ENCODE measurements at regions not wholly inside any gene's neighbourhood (a gene's known extent, or its start where the extent isn't known, plus 50 kb on each side); places are given as distances from the start of the nearest gene placed in this dataset.

DNA sequence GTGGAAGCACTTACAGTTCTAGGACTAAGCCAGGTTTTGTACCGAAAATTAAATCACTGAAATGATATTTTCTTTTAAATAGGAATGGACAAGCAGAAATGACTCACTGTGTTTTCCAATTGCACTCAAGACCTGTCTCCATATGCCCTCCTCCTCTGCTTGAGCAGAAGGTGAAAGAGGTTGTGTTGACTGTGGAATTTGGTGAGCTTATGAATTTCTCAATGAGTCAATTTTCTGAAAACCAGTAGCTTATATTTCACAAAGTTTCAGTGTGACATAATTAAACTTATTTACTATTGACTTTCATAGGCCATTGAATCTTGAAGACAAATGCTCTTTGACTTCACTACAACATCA is 249.9 kb downstream of the NPR3 start:
- Histone ChIP-seq H3K9me3 (ENCODE audit: low read depth) (no peaks in the 10 kb centered on the region), H3K27ac (no peak overlapping the region), H3K27me3 (no peaks in the 10 kb centered on the region), H3K36me3 (no peaks in the 10 kb centered on the region), H3K4me1 (ENCODE audit: low read depth) (no peaks in the 10 kb centered on the region), H3K4me3 (no peak overlapping the region)
- DNase-seq (ENCODE audit: low read depth in 1 of 2, low spot score in 1 of 2), result no peak
- TF ChIP-seq, protein P1, sequence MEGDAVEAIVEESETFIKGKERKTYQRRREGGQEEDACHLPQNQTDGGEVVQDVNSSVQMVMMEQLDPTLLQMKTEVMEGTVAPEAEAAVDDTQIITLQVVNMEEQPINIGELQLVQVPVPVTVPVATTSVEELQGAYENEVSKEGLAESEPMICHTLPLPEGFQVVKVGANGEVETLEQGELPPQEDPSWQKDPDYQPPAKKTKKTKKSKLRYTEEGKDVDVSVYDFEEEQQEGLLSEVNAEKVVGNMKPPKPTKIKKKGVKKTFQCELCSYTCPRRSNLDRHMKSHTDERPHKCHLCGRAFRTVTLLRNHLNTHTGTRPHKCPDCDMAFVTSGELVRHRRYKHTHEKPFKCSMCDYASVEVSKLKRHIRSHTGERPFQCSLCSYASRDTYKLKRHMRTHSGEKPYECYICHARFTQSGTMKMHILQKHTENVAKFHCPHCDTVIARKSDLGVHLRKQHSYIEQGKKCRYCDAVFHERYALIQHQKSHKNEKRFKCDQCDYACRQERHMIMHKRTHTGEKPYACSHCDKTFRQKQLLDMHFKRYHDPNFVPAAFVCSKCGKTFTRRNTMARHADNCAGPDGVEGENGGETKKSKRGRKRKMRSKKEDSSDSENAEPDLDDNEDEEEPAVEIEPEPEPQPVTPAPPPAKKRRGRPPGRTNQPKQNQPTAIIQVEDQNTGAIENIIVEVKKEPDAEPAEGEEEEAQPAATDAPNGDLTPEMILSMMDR (IDR thresholded peaks at IDR 0.05; ENCODE audit: low read depth, low read length), result no peak

DNA sequence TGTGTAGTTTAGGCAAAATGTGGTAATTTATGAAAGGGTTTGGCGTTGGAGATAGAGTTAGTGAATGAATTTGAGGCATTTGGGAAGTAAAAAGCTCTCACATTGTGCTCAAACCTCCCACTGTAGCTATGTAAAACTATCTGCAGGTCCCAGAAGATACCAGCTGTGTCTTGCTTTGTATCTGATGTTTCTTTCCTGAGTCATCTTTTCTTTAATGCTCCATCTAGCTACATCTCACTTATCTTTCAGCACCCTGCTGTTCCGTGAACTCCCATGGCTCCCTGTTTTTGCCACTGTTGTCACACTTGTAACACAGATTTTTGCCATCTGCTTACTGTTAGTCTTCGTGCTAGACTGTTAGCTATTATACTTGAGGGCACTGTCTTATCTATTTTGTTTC is 253.1 kb downstream of the NPR3 start:
- H3K27me3 ChIP-seq, result no peaks in the 10 kb centered on the region
- no peak for DNase-seq (ENCODE audit: low read depth in 1 of 2, low spot score in 1 of 2)
- no peak overlapping the region for H3K27ac ChIP-seq
- H3K9me3 ChIP-seq (ENCODE audit: low read depth), result no peaks in the 10 kb centered on the region
- H3K4me1 ChIP-seq (ENCODE audit: low read depth), result no peaks in the 10 kb centered on the region
- TF ChIP-seq, protein P1 (IDR thresholded peaks at IDR 0.05; ENCODE audit: low read depth, low read length), result no peak
- H3K4me3 ChIP-seq, result no peak overlapping the region
- H3K36me3 ChIP-seq, result no peaks in the 10 kb centered on the region

- H3K4me3 ChIP-seq, result no peak overlapping the region
- no peaks in the 10 kb centered on the region for H3K9me3 ChIP-seq (ENCODE audit: low read depth)
- H3K27ac ChIP-seq, result no peak overlapping the region
Observed at GRCh38 chr5:32973646-32974045, 262.5 kb downstream of the NPR3 start.

DNA sequence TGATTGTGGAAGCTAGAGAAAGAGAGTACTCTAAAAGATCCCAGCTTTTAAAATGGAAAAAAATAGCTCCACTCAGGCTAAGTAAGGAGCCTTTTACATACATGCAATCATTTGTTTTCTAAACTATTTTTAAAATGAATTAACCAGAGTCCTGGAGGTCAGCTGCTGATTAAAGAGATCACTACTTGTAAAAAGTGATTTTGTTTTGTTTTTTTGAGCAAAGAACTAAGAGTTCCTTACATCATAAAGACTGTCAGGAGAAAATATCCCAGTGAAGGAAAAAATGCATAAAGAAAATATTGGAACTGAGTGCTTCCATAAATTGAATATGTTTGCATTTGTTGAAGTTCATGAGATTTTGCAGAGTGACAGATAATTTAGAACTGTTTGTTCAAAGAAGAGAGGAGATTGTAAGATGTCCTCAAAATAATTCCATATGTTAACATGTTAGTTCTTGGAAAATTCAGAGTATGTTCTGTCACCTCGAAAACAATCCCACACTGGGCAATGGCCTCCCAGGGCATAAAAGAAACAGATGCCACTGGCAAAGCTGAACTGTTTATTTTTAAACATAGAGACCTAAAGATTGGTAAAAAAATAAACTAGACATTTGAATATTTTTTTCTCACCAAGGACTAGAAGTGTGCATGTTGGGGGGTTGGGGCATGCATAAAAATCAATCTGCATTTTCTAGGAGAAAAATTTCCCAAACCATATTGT is 264.7 kb downstream of the NPR3 start:
- H3K4me3 ChIP-seq, result no peak overlapping the region
- H3K27me3 ChIP-seq, result no peaks in the 10 kb centered on the region
- no peak overlapping the region for H3K27ac ChIP-seq
- TF ChIP-seq, protein P1 (IDR thresholded peaks at IDR 0.05; ENCODE audit: low read depth, low read length), result no peak
- H3K4me1 ChIP-seq (ENCODE audit: low read depth), result peaks cover 8% of the 10 kb centered on the region
- no peaks in the 10 kb centered on the region for H3K9me3 ChIP-seq (ENCODE audit: low read depth)
- DNase-seq (ENCODE audit: low read depth in 1 of 2, low spot score in 1 of 2), result no peak
- no peaks in the 10 kb centered on the region for H3K36me3 ChIP-seq

More at GRCh38 chr5:32973646-32974045, 262.5 kb downstream of the NPR3 start:
- TF ChIP-seq, protein P1 (IDR thresholded peaks at IDR 0.05; ENCODE audit: low read depth, low read length), result no peak
- H3K27me3 ChIP-seq, result no peaks in the 10 kb centered on the region
- H3K4me1 ChIP-seq (ENCODE audit: low read depth), result peaks cover 8% of the 10 kb centered on the region
- H3K36me3 ChIP-seq, result no peaks in the 10 kb centered on the region
- no peak for DNase-seq (ENCODE audit: low read depth in 1 of 2, low spot score in 1 of 2)

- H3K4me1 ChIP-seq (ENCODE audit: low read depth), result no peaks in the 10 kb centered on the region
- no peaks in the 10 kb centered on the region for H3K27me3 ChIP-seq
- TF ChIP-seq, protein P1 (IDR thresholded peaks at IDR 0.05; ENCODE audit: low read depth, low read length), result no peak
- no peak for DNase-seq (ENCODE audit: low read depth in 1 of 2, low spot score in 1 of 2)
- H3K4me3 ChIP-seq, result no peak overlapping the region
- no peaks in the 10 kb centered on the region for H3K9me3 ChIP-seq (ENCODE audit: low read depth)
- no peak overlapping the region for H3K27ac ChIP-seq
- no peaks in the 10 kb centered on the region for H3K36me3 ChIP-seq
Observed at GRCh38 chr5:32981061-32981460, 269.9 kb downstream of the NPR3 start.
